ENCODE measurements at regions not wholly inside any gene's neighbourhood (a gene's known extent, or its start where the extent isn't known, plus 50 kb on each side); places are given as distances from the start of the nearest gene placed in this dataset.

GRCh38 chr13:73718246-73718645 lies 416.0 kb downstream of the KLF12 start:
- TF ChIP-seq POLR2A (IDR thresholded peaks at IDR 0.05; ENCODE audit: low read length) = no peak
- no peak for TF ChIP-seq GATA1 (IDR thresholded peaks at IDR 0.05; ENCODE audit: low read depth, low read length)
